ENCODE measurements at regions not wholly inside any gene's neighbourhood (a gene's known extent, or its start where the extent isn't known, plus 50 kb on each side); places are given as distances from the start of the nearest gene placed in this dataset.

- in situ Hi-C loops (cut with HindIII; ENCODE audit: low sequenced_read_pairs): no loop called here
- no peak overlapping the region for H3K4me3 ChIP-seq (ENCODE audit: low read depth, low read length)
- no peak for DNase-seq (ENCODE audit: low read depth, low spot score)
- TF ChIP-seq, protein P1, sequence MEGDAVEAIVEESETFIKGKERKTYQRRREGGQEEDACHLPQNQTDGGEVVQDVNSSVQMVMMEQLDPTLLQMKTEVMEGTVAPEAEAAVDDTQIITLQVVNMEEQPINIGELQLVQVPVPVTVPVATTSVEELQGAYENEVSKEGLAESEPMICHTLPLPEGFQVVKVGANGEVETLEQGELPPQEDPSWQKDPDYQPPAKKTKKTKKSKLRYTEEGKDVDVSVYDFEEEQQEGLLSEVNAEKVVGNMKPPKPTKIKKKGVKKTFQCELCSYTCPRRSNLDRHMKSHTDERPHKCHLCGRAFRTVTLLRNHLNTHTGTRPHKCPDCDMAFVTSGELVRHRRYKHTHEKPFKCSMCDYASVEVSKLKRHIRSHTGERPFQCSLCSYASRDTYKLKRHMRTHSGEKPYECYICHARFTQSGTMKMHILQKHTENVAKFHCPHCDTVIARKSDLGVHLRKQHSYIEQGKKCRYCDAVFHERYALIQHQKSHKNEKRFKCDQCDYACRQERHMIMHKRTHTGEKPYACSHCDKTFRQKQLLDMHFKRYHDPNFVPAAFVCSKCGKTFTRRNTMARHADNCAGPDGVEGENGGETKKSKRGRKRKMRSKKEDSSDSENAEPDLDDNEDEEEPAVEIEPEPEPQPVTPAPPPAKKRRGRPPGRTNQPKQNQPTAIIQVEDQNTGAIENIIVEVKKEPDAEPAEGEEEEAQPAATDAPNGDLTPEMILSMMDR (IDR thresholded peaks at IDR 0.05; ENCODE audit: low read depth, low read length): no peak
Observed at GRCh38 chr13:91105270-91105669, 242.2 kb upstream of the MIR17HG start.

GRCh38 chr13:91106565-91106964 lies 240.9 kb upstream of the MIR17HG start:
- no peak overlapping the region for H3K4me3 ChIP-seq (ENCODE audit: low read depth, low read length)
- TF ChIP-seq, protein P1 (IDR thresholded peaks at IDR 0.05; ENCODE audit: low read depth, low read length): no peak
- in situ Hi-C loops (cut with HindIII; ENCODE audit: low sequenced_read_pairs): no loop called here
- DNase-seq (ENCODE audit: low read depth, low spot score): no peak

DNA sequence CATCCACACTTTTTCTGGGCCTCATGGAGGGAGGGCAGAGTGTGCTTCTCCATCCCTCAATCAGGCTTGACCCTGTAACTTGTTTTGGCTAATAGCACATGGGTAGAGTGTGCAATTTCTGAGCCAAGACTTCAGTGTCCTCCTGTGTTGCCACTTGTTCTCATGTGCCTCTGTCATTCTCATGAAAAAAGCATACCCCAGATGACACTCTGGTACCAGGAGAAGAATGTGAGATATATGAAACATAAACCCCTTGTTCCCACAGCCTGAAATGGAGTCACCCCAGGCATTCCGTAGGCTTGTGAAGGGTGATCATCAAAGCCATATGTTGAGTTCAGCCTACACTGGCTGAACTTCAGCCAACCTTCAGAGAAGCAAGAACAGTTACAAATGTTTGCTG lies 239.2 kb upstream of the MIR17HG start:
- in situ Hi-C loops (cut with HindIII; ENCODE audit: low sequenced_read_pairs): no loop called here
- TF ChIP-seq, protein P1 (IDR thresholded peaks at IDR 0.05; ENCODE audit: low read depth, low read length): no peak

DNA sequence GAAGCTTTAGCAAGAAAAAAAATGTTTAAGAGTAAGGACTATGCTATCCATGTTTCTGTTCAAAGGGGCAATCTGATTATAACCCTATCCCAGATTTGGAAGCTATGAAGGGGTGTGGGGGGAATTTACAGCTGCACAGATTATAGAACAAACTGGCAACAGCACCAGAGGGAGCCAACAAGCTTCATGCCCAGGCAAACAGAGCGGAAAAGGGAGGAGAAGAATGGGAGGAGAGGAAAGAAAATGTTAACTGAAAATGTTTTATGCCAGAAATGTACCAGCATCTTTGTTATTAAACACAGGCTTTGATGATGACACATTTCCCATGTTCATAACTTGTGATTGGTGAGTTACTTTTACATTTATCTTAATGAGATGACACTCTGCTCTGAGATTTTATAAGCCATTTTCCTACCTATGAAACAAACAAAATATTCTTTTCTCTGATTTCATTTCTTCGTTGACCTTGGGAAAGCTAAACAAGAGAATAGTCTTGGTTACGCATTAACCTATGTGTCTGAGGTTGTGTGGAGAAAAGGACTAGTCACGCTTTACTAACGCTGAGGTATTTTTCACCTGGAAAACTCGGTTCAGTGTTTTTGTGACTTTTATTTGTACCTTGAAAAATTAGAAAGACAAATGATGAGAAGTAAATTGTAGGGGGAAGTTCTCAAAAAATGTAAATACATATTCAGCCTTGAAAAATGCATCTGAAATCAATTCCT lies 235.8 kb upstream of the MIR17HG start:
- DNase-seq (ENCODE audit: low read depth, low spot score): no peak

More for the DNA sequence above, 239.2 kb upstream of the MIR17HG start:
- no peak for DNase-seq (ENCODE audit: low read depth, low spot score)
- no peak overlapping the region for H3K4me3 ChIP-seq (ENCODE audit: low read depth, low read length)

DNA sequence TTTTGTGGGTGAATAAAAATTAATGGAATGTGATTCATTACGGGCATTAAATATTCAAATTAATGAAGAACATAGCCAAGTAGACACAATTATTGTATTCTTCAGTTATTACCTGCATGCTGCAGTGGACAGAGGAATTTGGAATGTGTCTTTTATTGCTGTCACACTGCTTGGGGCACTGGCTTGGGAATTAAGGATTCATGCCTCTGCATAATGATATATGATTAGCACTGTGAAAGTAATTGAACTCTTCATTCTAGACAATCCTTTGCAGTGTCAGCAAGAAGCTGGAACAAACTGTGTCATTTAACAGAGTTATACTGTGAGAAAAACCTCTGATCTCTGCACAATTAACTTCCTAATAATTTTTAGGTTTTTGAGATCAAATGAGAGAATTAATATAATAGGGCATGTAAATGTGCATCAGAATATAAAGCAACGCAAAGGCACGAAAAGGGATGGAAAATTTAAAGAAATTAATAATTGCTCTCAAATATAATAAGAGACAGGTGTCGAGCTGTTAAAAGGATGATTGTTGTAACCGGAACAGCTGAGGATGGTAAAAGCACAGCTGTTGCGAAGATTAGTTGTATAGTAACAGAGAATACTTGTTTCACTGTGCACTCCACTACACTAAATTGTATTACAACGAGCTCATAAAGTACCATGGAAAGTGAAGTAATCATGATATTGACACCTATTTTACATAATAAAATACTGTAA lies 235.1 kb upstream of the MIR17HG start:
- in situ Hi-C loops (cut with HindIII; ENCODE audit: low sequenced_read_pairs): no loop called here
- TF ChIP-seq, protein P1 (IDR thresholded peaks at IDR 0.05; ENCODE audit: low read depth, low read length): no peak
- no peak for DNase-seq (ENCODE audit: low read depth, low spot score)
- H3K4me3 ChIP-seq (ENCODE audit: low read depth, low read length): no peak overlapping the region

More for the DNA sequence above, 235.8 kb upstream of the MIR17HG start:
- TF ChIP-seq, protein P1 (IDR thresholded peaks at IDR 0.05; ENCODE audit: low read depth, low read length): no peak
- in situ Hi-C loops (cut with HindIII; ENCODE audit: low sequenced_read_pairs): no loop called here
- no peak overlapping the region for H3K4me3 ChIP-seq (ENCODE audit: low read depth, low read length)

DNA sequence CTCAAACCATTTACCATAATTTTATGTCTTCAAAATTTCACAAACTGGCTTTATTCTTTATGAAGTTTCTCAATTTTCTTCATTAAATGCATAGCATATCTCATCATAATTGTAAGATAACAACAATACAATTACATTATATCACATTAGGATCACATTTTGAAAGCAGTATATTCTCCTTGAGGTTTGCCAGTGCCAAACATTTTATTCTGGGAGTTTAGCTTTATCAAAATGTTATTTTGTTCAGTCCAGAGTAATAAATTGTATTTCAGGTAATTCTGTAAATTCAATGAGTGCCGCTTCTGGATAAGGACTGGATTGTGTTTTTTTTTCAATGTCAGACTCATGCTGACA lies 234.6 kb upstream of the MIR17HG start:
- in situ Hi-C loops (cut with HindIII; ENCODE audit: low sequenced_read_pairs): no loop called here
- no peak overlapping the region for H3K4me3 ChIP-seq (ENCODE audit: low read depth, low read length)
- no peak for DNase-seq (ENCODE audit: low read depth, low spot score)
- TF ChIP-seq, protein P1 (IDR thresholded peaks at IDR 0.05; ENCODE audit: low read depth, low read length): no peak

All from astrocyte of the spinal cord (primary cell).